ENCODE measurements at regions not wholly inside any gene's neighbourhood (a gene's known extent, or its start where the extent isn't known, plus 50 kb on each side); places are given as distances from the start of the nearest gene placed in this dataset.

GRCh38 chr3:72322264-72322976 lies 525.8 kb downstream of the SHQ1 start:
- DNase-seq (ENCODE audit: low read depth) = no peak

DNA sequence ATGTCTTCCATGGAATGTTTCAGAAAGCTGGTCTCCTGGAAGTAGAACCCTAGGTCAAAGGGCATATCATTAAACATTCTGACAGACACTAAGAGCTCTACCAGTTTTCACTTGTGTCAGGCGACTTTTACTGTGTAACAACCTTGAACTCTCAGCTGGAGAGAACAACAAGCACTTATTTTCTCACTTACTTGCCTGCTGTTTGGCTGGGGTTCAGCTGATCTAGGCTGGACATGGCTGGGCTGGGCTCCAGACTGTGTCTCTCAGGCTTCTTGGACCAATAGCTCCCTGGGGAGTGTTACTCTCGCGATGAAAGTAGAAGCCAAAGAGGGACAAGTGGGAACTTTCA lies 527.3 kb downstream of the SHQ1 start:
- DNase-seq (ENCODE audit: low read depth) = no peak

GRCh38 chr3:72320095-72320954 lies 527.9 kb downstream of the SHQ1 start:
- no peak for DNase-seq (ENCODE audit: low read depth)

DNA sequence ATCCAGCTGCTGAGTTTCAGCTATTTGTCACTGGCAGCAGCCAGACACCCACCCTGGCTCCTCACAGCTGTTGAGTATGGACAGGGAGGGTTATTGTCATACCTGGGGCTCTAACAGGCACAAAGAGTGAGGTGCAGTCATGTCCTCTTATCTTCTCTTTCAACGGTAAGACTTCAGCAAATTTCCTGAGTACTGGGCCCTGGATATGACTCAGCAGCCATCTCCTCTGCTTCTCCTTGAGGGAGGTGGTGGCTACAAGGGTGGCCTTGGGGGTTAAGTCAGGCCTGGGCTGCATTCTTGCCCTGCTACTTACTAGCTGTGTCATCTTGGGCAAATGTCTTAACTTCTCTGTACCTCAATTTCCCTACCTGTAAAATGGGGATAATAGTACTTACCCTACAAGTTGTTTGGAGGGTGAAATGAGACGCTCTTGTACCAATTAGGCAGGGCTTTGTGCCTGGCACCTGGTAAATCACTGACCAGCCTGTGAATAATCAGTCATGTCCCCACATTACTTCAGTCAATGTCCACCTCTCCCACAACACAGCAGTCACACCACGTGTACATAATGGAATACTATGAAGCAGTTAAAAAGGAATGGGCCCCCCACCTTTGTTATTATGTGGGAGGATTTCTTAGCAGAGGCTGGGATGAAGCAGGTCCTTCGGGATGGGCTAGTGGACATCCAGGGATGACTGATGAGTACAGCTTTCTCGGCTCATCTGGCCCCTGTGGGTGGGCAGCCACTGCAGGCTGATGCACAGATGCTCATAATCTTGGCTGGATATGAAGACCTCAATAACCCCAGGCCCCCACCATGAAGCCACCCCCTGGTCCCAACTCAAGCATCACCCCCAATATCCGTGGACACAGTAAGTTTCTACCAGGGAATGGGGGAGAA lies 528.8 kb downstream of the SHQ1 start:
- no peak for DNase-seq (ENCODE audit: low read depth)

DNA sequence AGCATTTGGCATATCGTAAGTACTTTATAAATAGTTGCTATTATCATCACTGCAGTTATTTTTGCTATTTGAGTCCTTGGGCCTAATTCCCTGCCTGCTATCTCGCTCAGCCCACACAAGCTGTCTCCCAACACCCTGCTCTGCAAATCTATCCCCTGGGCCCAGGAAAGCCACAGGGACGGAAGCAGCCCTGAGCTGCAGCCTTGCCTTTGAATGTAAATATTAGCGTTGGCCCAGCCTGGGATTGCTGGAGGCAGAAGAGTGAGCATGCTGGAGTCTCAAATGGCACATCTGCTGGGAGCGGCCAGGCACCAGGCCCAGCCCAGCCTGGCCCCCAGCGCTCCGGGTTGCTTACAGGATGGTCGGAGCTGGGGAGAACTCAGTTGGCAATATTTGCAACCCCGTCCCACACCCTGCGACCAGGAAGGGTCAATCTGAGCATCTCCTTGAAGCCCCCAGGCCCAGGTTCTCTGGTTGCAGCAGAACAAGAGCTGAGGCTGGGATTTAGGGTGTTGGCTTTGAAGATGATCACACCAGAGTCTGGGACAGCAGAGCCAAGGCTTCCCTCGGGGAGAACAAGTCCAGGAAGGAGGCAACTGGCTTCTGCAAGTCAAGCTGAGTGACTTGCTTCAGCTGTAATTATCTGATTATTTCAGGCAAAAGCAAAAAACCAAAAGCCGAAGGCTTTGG lies 529.6 kb downstream of the SHQ1 start:
- DNase-seq (ENCODE audit: low read depth) = no peak

- DNase-seq (ENCODE audit: low read depth) = no peak
These were observed 530.8 kb downstream of the SHQ1 start for GRCh38 chr3:72317491-72317890.

- no peak for DNase-seq (ENCODE audit: low read depth)
These were observed 531.6 kb downstream of the SHQ1 start for GRCh38 chr3:72316501-72317279.

DNA sequence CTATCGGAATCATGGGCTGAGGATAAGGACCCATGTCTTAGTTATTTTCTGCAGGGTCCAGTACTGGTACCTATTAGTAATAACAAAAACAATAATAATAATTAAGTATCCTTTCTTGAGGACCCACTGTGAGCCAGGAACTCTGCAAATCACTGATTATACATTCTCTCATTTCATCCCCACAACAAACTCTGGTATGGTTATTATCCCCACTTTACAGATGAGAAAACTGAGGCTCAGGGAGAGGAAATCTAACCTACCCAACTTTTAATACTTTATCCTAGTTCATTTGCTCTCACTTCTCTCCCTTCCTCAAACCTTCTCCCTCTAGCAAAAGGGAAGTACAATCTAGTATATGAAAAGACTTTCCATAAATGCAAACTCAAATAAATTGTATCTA lies 528.4 kb upstream of the PROK2 start:
- DNase-seq (ENCODE audit: low read depth) = no peak

DNA sequence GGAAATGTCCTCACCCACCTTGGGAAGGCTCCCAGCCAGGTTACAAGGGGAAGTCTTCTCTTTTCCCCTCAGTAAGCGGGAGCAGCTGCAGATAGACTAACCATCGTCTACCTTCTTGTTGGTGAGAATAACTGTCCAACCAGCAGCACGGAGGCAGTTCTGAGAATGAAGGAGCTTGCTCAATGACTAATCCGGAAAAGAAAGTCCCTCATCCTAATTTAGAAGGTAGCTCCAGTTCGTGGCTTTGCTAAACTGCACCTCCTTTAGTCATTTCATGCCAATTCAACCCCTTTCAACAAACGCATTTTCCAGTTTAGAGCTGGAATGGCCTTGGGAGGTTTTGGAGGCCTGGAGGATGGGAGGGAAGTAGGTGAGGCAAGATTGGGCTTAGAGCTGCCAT lies 527.4 kb upstream of the PROK2 start:
- DNase-seq (ENCODE audit: low read depth) = no peak

DNA sequence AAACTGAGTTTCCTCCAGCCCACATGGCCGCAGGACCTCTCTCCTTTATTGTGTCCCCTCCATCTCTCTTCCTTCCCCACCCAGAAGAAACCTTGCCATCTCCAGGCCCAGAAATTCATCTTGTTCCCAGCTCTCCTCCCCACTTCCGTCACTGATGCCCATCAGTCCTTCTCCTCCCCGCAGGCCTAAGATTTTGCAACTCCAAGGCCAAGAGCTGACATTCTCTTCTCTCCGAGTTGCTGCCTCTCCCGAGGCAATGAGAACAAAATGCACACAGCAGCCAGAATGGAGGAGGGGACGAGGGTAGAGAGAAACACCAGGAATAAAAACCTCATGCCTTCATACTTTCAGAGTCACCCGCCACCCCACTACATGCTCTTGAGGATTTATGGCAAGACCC lies 526.5 kb upstream of the PROK2 start:
- no peak for DNase-seq (ENCODE audit: low read depth)

DNA sequence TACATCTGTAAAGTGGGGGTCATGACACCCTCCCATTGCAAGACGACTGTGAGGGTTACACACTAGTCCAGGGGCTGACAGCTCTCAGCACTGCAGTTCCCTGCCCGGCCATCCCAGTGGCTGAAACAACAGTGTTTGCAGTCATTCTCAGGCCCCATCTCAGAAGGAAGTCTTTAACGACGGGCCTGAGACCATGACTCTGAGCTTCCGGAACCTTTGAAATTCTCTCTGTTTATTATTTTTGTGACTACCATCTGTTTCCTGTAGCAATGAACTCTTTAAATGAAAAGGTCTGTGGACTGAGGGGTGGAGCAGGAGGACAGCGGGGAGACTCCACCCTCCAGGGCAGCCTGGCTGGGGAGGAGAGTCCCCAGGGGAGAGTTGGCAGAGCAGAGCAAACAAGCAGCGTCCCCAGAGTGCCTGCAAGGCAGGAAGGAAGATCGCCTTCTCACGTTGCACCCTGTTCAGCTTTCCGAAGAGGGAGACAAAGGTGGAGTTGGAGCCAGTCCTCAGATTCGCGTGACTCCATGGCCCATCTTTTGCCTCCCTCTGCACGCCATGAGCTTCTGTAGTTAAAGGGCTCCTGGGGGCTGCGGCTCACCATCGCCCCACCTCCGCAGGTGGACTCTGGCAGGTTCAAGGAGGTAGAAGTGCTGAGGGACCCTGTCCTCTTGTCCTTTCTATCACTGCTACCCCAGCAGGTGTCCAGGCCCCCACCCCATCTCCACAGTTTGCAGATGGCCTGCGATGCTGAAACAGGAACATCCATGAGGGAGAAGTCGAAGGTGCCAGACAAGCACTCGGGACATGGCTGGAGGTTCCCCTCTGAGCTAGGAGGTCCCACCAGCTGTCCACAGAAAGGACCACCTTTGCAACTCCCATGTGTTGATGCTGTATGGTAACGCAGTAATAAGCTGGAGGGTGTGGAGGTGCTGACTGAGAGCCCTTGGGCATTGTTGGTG lies 525.8 kb upstream of the PROK2 start:
- DNase-seq (ENCODE audit: low read depth) = peak; percentile 72

GRCh38 chr3:72309661-72310418 lies 524.9 kb upstream of the PROK2 start:
- no peak for DNase-seq (ENCODE audit: low read depth)

GRCh38 chr3:72308641-72309040 lies 523.7 kb upstream of the PROK2 start:
- DNase-seq (ENCODE audit: low read depth) = no peak

DNA sequence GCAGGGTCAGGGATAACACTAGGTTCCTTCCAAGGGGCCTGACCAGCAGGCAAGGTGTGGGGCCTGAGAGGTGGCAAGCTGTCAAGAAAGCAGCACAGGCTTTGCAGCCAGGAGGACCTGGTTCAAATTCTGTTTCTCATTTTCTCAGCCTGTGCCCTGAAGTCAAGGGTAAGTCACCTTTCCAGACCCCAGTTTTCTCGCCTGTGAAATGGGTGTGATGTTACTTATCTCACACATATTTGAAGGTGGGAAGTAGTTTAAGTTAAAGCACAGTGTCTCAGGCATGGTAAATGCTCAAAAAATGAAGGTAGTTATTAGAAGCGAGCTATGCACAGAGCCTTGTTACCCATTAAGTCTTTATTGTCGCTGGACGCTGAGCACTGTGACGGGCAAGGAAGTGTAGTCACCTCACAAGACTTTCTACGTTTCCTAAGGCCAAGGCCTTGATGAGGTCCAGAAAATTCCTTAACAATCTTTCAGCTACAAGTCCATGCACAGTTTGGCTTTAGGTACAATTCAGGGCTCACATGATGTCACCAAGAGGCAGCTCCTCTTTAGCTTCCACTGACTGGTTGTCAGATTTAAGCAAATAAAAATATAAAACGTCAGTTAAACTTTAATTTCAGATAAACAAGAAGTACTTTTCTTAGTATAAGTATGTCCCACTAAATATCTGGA lies 522.6 kb upstream of the PROK2 start:
- no peak for DNase-seq (ENCODE audit: low read depth)

DNA sequence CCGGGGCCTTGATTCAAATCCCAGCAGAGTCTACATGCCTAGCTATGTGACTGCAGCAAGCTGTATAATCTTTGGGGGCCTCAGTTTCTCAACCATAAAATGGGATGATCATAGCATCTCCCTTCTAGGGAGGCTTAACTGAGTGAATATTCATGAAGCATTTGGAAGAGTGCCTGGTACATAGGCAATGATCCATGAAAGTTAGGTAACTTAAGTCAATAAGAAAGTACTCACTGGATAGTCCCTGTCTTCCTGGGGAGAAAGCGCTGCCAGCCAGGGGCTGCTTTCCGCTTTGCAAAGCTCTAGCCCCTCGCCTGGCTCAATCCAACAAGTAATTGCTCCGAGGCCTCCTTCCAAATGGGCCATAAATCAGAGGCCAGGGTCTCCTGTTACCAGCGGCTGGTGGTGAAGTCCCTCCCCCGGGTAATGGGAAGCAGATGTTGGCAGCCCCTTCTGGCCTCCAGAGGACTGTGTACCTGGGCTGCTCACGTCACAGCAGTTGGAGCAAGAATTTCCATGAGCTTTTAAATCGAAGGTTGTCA lies 521.9 kb upstream of the PROK2 start:
- DNase-seq (ENCODE audit: low read depth) = no peak

DNA sequence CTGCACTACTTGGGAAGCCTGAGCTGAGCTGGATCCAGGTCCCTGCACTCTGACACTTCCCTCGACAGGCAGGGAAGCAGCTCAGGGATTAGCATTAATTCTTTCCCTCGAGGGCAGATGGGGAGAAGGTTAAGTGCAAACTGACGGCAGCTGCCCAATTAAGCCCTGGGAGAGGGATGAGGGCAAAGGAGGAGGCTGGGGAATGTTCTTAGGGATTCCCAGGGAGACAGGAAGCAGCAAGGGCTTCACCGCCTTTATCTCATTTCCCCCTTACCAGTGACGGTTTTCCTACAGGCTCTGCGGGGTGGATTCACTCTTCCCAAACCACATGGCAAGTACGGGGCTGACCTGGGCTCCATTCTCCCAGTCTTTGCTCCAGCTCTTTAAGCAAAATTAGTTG lies 519.0 kb upstream of the PROK2 start:
- no peak for DNase-seq (ENCODE audit: low read depth)

GRCh38 chr3:72301779-72302178 lies 516.8 kb upstream of the PROK2 start:
- no peak for DNase-seq (ENCODE audit: low read depth)

DNA sequence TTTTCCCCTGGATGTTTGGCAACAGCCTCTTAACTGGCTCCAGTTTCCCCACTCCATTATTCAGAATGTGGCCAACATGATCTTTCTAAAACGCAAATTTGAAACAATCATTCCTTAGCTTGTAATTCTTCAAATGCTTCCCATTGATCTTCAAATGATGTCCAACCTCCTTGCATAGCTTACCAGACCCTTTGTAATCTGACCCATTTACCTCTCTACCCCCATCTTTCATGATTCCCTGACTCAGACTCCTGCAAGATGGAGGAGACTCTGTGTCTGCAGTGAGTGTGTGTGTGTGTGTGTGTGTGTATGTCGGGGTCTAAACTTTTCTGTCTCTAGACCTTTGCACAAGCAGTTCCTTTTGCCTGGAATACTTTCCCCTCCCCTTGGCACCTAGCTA lies 515.7 kb upstream of the PROK2 start:
- DNase-seq (ENCODE audit: low read depth) = no peak
